RKO (cell line): ENCODE measurements at regions not wholly inside any gene's neighbourhood (a gene's known extent, or its start where the extent isn't known, plus 50 kb on each side); places are given as distances from the start of the nearest gene placed in this dataset.
"Not testable (repeated sequence)": the region's sequence is repeated elsewhere in the genome, so short reads cannot be mapped to it uniquely, and the experiment has no call there.

Source experiments
- DNase-seq: peaks from one replicate; pipeline ENCODE4 v3.0.0-alpha.2; 2016; ENCODE audit warnings: low spot score

DNA sequence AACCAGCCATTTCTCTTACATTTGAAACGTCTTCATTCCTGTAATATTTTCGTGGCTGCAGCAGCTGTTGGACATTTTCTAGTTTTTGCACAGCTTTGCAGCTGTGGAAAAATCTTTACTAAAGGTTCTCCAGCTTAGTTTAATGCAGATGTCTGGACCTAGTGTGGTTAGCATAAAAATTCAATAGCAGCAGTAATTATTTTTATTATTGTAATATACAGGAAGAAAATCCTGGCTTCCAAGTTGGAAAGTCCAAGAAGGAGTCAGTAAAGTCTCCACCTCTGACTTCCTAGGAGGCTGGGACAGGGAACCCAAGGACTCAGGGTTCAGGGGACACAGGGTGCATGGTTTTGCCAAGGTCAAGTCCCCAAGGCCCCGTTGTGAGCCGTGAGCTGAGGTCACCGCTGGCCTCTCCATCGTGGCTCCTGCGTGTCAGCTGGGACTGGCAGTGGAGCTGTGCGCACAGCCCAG, 230.6 kb downstream of the FNDC1 start:
- no peak for DNase-seq

DNA sequence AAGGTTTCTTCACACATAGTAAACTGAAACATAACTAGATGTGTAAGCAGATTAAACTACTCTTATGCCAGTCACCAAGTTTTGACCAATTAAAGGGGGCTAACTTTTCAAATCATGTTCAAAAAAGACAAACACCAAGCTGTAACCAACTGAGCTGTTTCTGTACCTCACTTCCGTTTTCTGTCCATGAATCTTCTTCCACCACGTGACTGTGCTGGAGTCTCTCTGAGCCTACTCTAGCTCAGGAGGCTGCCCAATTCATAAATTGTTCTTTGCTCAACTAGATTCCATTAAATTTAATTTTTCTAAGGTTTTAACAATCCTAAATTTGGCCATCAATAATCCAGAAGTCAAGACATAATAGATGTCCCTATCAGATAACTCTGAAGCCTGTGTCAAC, 229.4 kb downstream of the FNDC1 start:
- DNase-seq, result no peak

DNA sequence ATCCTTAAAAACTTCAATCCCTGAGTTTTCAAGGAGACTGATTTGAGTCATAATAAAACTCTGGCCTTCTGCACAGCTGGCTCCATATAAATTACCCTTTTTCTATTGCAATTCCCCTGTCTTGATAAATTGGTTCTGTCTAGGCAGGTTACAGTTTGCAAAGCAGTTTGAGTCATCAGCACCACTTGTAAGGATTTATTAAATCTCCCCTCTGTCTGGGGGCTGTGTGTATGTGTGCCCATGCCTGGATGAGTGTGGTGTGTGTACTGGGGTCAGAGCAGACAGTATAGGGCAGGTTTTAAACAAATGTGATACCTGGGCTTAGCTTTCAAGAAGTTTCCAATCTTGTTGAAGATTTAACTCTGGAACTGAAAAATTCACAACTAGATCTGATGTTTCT, 228.6 kb downstream of the FNDC1 start:
- DNase-seq, result no peak

DNA sequence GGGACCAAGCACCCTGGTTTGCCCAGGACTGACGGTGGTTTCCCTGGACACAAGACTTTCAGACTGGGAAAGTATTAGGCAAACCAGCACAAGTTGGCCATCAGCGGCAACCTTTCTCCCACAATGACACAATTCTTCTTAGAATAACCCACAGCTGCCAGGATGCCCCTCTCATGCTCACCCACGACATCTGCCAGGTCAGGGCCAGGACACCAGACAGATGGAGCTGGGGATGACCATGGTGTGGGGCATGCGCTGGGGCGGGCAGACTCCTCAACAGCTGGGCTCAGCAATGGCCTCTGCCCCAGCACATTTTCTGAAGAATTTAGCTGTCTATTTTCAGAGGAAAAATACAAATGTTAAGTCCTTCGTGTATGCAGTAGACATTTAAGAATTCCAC, 226.4 kb downstream of the FNDC1 start:
- DNase-seq, result no peak

DNA sequence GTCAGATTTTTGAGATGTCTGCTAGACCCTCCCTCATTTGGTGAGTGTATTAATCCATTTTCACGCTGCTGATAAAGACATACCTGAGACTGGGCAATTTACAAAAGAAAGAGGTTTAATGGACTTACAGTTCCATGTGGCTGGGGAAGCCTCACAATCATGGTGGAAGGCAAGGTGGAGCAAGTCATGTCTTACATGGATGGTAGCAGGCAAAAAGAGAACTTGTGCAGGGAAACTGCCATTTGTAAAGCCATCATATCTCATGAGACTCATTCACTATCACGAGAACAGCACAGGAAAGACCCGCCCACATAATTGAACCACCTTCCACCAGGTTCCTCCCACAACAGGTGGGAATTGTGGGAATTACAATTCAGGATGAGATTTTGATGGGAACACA, 223.5 kb downstream of the FNDC1 start:
- not testable (repeated sequence) for DNase-seq

DNA sequence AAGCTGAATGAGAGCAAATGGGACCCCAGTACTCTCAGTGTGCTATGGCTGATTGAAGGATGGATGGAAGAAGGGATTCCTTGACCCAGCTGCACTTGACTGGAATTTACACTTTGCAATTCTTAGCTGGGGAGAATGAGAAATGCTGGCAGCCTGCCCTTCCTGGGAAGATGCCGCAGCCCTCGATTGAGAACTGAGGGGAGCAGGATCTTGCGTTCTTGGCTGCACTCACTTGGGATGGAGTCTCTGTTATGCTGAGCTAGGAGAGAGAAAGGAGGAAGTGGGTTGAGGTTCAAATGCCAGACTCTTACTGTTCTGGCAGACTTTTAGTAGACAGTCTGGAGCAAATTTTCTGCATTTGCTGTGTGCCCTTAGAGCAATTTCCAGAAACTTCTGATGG, 221.2 kb downstream of the FNDC1 start:
- DNase-seq, result no peak

DNA sequence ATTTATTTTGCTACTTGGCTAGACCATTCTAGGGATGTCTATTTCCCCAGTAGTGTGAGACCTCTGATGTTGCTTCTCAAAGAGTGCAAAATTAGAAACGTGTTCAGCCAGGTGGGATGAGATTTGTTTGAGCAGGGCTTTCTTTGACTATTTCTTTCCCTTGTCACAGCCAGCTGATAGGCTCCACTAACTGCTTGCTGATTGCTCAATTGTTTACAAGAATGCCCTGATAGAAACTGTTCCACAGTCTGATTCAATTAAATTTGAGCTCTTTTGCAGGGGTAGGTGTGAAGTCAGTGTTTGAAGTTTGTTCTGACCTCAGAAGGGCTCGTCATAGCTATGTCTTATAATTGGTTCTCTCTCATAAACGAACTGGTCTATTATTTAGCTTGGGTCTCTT, 220.5 kb downstream of the FNDC1 start:
- DNase-seq, result no peak

DNA sequence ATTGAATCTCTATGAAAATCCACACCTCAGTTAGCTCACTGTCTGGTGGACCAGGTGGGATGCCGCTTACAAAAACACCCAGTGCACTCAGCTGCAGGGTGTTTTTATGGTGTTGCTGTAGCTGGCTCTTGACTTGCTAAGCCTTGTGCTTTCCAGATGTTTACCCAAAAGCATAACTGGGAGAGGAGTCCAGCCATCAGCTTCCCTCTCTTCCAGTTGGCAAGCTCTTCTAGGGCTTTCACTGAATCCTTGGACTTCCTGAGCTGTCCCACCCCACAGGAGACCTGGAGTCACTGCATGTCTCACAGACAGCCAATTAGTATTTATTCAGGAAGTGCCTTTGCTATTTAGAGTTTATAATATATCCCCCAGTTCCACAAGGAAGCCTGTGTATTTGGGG, 210.9 kb downstream of the FNDC1 start:
- no peak for DNase-seq

DNA sequence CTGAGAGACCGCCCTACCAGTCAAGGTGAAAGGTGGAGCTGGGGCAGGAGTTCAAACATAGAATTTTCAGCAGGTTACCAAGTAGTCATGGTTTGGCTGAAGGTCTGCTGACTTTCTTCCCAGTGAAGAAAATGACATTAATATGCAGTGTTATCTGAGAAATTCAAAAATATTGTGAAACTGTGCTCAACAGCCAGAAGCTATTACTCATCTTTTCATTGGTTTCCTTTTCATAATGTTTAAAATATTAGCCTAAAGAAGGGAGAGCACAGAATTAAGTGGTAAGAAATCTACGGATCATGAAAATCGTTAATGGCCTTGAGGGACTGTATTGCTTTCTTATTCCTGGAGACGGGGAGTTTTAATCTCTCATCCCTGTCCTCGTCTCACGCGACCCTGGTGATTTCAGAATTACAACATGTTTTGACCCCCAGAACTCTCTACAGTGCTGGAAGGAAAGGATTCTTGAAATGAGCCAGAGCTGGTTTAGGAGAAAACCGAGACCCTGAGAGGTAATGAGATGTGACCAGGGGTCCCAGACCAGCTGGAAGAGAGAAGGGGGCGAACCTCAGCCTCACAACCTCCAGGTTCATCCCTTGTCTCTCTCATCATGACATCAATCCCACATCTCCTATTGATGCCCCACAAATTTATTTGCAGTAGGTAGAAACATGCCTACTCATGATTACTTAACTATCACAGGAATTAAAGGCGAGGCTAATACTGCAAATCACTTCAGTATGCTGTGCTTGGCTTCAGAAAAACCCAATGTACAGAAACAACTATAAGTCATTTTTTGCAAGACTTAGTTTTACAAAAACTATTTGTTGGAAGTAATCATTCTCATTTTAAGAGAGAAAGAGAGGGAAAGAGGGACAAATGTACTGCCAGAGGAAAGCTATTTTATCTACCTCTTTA, 209.5 kb downstream of the FNDC1 start:
- DNase-seq, result no peak

DNA sequence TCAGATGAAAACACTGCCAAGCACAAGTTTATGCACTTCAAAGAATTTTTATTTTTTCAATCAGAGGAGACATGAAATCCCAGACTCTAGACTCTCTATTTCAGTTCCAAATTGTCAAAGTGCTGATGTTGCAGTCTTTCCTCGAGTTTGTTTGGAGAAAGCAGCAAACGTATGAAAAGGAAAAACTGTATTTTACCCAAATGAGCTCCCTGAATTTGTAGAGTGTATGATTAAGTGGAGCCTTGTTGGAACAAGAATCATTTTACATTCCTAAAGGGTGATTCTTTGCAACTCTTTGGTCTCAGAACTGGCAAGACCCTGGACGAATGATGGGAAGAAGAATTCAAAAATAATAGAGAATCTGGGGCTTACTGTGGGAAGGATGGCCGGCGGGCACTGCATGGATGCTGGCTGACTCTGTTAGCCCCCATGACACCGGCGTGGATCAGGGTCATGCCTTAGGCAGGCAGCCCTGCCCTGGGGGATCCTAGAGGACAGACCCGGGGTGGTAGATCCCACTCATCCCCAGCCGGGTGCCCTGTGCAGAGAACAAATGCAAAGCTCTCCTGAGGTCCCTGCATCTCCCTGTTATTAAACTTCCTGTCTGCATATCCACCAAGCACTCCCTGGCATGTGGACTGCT, 207.4 kb downstream of the FNDC1 start:
- no peak for DNase-seq

DNA sequence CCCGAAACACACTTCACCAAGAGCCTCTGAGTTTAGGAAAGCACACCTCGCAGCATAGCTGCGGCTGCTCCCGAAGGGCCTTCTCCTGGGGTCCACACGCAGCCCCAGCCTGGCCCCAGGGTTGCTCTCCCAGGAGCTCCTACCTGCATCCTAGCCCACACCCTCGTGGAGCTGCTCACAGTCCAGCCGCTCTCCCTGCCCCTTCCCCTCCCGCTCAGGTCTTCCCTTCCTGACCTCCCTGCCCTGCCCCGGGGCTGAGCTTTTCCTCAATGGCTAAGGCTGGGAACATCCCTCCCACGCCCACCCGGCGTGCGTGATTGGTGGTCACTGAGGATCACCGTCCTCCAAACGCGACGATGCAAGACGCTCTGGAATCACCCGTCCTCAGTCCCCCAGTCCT, 205.8 kb downstream of the FNDC1 start:
- no peak for DNase-seq

DNA sequence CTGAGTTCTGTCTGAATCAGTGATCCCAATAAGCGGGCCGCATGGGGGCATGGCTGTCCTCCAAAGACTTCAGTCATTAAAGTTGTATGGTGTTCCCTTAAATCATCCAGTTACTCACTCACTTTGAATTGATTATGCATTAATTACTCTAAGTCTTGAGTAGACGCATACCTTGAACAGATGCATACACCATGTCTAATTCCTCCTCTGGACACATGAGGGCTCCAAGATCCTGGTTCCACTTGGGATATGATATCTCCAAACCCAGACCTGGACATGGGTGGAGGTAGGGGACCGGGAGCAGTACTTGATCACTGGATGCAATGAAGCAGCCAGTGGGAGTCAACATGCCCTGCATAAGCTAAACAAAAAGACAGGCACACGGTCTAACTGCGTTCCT, 204.5 kb downstream of the FNDC1 start:
- no peak for DNase-seq

DNA sequence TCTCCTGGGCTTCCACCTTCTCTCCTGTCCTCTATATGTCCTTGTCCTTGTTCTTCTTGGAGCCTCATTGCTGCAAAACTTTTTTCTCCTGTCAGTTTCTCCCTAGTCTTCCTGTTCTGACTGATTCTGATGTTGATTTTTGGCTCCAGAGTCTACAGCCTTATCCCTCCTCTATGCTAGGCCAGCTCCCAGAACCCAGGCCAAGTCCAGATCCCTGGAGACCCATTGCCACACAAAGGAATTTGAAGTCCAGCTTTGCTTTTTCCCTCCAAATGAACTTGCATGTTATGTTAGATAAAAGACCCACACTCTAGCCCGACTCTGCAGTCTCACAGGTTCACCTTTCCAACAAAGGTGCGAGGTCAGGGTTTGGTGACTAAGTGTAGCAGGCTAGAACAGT, 203.1 kb downstream of the FNDC1 start:
- no peak for DNase-seq

DNA sequence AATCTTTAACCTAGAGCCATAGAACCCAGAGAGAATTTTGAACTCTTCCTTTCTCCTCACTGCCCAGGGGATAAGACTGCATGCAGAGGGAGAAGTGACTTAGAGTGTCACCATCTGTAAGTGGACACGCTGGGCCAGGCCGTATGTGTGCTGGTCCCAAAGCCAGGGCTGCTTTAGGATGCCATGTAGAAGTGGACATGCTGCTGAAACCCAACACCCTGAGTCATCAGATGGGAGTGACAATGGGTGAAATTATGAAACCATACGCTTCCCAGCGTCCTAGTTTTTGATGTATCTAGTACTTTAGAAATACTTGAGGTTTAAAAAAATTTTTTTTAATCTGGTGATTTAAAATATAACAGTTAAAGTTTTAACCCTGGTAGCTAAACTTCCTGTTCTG, 191.1 kb downstream of the FNDC1 start:
- no peak for DNase-seq

DNA sequence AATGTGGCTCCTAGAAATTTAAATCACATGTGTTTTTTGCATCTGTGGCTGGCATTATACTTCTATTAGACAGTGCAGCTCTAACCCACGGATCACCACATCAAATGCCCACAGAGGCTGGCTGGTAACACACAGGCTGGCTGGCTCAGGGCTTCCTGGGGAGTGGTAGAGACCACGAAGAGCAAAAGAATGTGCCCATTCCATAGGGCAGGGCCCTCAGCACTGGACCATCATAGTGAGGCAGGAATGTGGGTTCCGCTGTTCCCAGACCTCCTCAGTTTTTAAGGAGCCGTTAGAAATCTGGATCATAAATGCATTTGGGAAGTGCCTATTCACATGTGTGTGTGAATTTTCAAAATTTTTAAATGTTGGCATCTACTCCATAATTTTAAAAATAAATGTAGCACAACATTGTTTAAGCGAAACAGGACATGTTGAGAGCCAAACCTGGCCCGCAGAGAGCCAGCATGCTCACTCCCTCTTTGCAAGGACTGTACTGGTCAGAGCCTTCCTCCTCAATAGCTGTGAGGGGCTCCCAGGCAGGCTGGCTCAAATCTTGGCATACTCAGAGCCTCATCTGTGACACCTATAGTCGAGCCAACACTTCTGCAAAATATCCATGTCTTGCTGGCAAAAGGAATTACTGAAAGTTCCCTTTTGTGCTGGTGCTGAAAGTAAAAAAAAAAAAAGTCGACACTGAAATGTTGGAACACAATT, 190.5 kb downstream of the FNDC1 start:
- no peak for DNase-seq

DNA sequence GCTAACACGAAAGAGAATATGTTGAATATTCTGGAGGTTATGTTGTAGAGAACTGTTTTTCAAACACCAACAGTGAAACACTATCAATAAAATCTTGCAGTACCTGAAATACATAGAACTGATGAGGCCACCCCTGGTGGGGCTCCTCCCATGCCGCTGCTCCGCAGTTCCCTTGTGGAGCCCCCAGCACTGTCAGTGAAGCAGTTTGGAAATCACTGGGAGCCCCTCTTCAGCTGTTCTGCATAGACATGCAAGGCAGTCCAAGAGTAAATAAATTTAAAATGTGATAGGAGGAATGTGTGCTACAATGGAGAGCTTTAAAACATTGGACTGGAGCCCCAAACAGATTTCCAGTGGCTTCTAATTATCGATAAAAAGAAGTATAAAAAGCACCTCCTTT, 189.4 kb downstream of the FNDC1 start:
- no peak for DNase-seq

DNA sequence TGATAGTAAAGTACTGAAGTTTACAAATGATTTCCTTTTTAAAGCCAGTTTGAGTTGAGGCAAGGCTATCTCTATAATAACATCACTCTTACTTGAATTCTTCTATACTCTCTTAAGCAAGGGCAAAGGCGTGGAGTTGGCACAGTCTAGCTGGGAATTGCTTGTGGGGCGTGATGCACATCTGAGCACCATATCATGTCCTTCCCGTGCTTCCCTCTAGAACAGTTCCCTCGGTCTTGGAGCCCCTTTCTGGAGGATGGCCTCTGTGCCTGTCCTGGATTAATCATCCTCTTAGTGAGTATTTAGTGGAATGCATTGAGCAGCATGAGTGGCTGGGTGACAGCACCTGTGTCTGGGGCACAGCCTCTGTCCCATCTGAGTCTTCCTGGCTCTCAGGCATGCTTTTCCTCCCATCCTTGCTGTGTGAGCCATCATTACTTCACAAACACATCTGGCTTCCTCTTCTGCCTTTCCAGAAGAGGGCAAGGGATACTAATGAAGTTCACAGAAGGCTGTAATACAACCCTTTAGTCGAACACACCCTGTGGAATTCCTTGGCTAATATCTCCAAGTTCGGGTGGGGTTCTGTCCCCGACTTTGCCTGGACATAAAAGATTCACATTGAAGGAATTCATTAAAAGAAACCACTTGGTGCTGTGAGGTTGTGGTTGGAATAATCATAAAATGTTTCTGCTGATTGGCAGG, 188.2 kb downstream of the FNDC1 start:
- no peak for DNase-seq

DNA sequence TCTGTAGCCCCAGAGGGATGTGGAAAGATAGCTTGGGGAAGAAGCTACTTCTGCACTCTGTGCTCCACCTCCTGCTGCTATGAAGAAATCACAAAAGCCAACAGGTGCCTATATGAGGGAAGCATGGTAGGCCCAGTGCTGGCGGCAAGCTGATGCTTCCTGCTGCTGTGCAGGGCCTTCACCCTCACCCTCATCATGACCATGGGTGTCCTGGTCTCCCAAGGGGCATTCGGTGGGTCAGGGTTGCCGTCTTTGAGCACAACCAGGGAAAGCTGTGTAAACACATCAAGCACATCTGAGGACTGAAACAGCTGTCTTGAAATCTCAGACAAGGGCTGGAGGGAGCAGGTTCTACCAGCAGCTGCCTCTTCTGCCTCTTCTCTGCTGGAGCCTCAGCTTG, 184.0 kb downstream of the FNDC1 start:
- no peak for DNase-seq

DNA sequence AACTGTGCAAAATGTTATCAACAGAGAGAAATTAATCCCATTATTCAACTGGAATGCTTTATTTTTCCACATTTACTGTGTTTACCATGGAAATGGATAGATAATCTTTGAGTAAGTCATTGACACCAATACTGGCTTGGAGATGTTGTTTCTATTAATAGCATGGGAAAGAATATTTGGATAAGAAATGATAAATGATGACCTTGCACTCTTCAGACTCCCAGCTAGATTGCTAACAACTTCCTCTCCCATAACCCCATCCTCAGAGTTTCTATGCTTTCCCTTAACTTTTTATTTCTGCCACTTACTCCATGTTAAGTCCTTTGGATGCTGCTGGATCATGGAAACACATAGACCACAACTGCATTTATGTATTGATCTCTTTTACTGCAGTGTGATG, 182.5 kb downstream of the FNDC1 start:
- no peak for DNase-seq

DNA sequence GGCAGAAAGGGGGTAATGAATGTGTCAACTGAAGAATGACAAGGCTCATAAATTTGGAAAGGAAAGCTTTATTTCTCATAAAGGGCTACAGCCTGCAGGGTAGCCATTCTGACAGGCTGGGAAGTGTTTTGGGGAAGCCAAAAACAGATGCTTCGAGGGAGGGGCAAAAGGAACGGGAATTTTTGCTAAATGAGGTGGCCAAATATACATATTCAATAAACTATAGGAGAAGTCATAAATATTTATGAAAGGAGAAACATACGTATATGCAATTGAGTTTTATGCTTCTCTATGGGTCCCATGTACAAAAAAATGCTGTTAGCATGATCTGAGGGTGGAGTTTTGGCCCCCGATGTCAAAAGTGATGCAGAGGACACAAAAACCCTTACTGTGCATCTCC, 180.7 kb downstream of the FNDC1 start:
- no peak for DNase-seq

DNA sequence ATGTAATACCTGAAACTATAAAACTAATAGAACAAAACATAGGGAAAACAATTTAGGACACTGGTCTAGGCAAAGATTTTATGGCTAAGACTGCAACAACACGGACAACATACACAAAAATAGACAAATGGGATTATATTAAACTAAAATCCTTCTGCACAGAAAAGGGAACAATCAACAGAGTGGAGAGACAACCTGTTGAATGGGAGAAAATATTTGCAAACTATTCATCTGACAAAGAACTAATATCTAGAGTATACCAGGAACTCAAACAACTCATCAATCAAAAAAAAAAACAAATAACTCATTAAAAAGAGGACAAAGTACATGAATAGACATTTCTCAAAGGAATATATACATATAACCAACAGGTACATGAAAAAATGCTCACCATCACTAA, 174.5 kb downstream of the FNDC1 start:
- no peak for DNase-seq

DNA sequence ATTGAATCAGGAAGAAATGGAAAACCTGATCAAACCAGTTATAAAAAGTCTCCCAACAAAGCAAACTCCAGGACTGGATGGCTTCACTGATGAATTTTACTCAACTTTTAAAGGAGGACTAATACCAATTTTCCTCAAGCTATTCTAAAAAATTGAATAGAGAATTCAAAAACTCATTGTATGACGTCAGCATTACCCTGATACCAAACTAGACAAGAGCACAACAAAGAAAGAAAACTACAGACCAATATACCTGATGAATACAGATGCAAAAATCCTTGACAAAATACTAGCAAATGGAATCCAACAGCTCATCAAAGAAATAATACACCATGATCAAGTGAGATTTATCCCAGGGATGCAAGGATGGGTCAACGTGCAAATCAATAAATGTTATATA, 172.9 kb downstream of the FNDC1 start:
- DNase-seq, result no peak
